ENCODE measurements at regions not wholly inside any gene's neighbourhood (a gene's known extent, or its start where the extent isn't known, plus 50 kb on each side); places are given as distances from the start of the nearest gene placed in this dataset.

DNA sequence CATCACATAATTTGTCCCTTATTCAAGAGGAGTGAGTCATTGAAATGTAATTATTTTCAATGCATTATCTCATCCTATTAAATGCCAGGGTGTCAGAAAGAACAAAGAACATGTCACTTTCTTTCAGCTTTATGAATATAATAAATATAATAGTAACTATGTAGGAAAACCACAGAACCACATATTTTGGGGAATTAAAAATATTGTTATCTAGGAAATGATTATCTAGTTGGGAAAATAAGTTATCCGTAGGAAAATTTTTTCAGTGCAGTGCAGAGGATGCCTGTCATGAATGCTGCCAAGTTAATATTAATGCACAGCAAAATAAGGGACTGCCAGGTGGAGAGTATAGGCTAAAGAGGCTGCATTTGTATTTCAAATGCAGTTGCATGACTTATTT is 844.8 kb downstream of the MAT2B start:
- no TSS peak for BruUV-seq (replicated peaks)
- Histone ChIP-seq H3K9ac (replicated peaks; ENCODE audit: extremely low read depth, insufficient read depth, low read length) (no peak overlapping the region), H3K27ac (ENCODE audit: insufficient read depth, low read depth, low read length) (no peak overlapping the region), H3K4me2 (ENCODE audit: insufficient read depth, low read length) (no peak overlapping the region), H3K9me3 (replicated peaks; ENCODE audit: control insufficient read depth, insufficient read depth, low read length) (no peaks in the 10 kb centered on the region), H3K27me3 (ENCODE audit: control insufficient read depth in 2 of 2, insufficient read depth in 2 of 2, low read length in 2 of 2) (no peaks in the 10 kb centered on the region), H3K9me1 (replicated peaks; ENCODE audit: control insufficient read depth, extremely low read depth, insufficient read depth, low read length) (no peaks in the 10 kb centered on the region), H3K4me1 (ENCODE audit: control insufficient read depth, extremely low read depth, insufficient read depth, low read length) (no peaks in the 10 kb centered on the region), H3K79me2 (ENCODE audit: control insufficient read depth, insufficient read depth, low read length) (no peaks in the 10 kb centered on the region), H4K20me1 (replicated peaks; ENCODE audit: control insufficient read depth, extremely low read depth, insufficient read depth, low read length) (no peaks in the 10 kb centered on the region), H2AFZ (ENCODE audit: low read depth, low read length) (no peak overlapping the region), H3K36me3 (ENCODE audit: control insufficient read depth in 2 of 2, extremely low read depth in 1 of 2, insufficient read depth in 2 of 2, low read length in 2 of 2) (no peaks in the 10 kb centered on the region), H3K4me3 (replicated peaks in 1 of 3; ENCODE audit: insufficient read depth in 1 of 3, low read depth in 1 of 3, low read length in 3 of 3) (no peak overlapping the region)
- dilution Hi-C loops (cut with MboI; ENCODE audit: extremely low pct_ligation_motif_present, low sequenced_read_pairs): no loop called here
- ChIA-PET POLR2A (no interaction called here), CTCF (no interaction called here)
- no peak for FAIRE-seq
- TF ChIP-seq, protein P1, sequence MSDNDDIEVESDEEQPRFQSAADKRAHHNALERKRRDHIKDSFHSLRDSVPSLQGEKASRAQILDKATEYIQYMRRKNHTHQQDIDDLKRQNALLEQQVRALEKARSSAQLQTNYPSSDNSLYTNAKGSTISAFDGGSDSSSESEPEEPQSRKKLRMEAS (IDR thresholded peaks at IDR 0.05; ENCODE audit: insufficient read depth, insufficient read length): no peak
- TF ChIP-seq GATA2 (IDR thresholded peaks at IDR 0.05; ENCODE audit: insufficient read depth, insufficient read length, low read depth, low read length) (no peak), POLR2A (IDR thresholded peaks at IDR 0.05; ENCODE audit: low read depth, low read length) (no peak), MYC (IDR thresholded peaks at IDR 0.05; ENCODE audit: low read depth, low read length) (no peak), FOS (IDR thresholded peaks at IDR 0.05; ENCODE audit: borderline replicate concordance, insufficient read depth, low read length) (no peak), POLR2AphosphoS5 (IDR thresholded peaks at IDR 0.05; ENCODE audit: insufficient read depth, low read depth, low read length) (no peak), EZH2 (IDR thresholded peaks at IDR 0.05; ENCODE audit: borderline replicate concordance, low read depth, low read length, severe bottlenecking) (no peak), JUN (IDR thresholded peaks at IDR 0.05; ENCODE audit: borderline replicate concordance, insufficient read depth, insufficient read length, low read depth) (no peak)
- TF ChIP-seq, protein P2, sequence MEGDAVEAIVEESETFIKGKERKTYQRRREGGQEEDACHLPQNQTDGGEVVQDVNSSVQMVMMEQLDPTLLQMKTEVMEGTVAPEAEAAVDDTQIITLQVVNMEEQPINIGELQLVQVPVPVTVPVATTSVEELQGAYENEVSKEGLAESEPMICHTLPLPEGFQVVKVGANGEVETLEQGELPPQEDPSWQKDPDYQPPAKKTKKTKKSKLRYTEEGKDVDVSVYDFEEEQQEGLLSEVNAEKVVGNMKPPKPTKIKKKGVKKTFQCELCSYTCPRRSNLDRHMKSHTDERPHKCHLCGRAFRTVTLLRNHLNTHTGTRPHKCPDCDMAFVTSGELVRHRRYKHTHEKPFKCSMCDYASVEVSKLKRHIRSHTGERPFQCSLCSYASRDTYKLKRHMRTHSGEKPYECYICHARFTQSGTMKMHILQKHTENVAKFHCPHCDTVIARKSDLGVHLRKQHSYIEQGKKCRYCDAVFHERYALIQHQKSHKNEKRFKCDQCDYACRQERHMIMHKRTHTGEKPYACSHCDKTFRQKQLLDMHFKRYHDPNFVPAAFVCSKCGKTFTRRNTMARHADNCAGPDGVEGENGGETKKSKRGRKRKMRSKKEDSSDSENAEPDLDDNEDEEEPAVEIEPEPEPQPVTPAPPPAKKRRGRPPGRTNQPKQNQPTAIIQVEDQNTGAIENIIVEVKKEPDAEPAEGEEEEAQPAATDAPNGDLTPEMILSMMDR (IDR thresholded peaks at IDR 0.05; ENCODE audit: extremely low read depth in 1 of 2, insufficient read depth in 1 of 2, low read depth in 1 of 2, low read length in 2 of 2): no peak
- DNase-seq (ENCODE audit: low read depth, low spot score): no peak
- intact Hi-C loops (cut with micrococcal nuclease): no loop called here

All from endothelial cell of umbilical vein (primary cell).